ENCODE measurements at regions not wholly inside any gene's neighbourhood (a gene's known extent, or its start where the extent isn't known, plus 50 kb on each side); places are given as distances from the start of the nearest gene placed in this dataset.

DNA sequence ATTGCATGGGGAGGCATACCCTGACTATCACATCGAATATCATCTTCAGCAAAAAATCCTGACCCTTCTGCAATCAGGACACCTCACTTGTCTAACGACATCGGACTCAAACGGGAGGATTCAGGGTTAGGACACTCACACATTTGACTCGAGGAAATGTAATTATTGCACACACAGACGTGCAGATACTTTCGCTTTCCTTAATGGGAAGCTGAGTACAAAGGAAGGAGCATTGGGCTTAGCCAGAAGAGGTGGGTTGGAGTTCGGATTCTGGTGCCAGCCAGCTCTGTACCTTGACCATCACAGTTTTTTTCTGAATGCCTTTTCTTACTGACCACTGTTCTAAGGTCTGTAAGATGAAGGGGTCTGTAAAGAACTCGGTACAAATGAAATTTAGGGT, 260.4 kb downstream of the GALC start:
- DNase-seq (ENCODE audit: low read depth in 2 of 2) = no peak

- DNase-seq (ENCODE audit: low read depth in 2 of 2) = no peak
Observed at GRCh38 chr14:87725318-87725717, 267.7 kb downstream of the GALC start.

- DNase-seq (ENCODE audit: low read depth in 2 of 2) = no peak
Observed at GRCh38 chr14:87712396-87713090, 280.4 kb downstream of the GALC start.

GRCh38 chr14:87705439-87705896, 287.5 kb downstream of the GALC start:
- DNase-seq (ENCODE audit: low read depth in 2 of 2) = no peak

DNA sequence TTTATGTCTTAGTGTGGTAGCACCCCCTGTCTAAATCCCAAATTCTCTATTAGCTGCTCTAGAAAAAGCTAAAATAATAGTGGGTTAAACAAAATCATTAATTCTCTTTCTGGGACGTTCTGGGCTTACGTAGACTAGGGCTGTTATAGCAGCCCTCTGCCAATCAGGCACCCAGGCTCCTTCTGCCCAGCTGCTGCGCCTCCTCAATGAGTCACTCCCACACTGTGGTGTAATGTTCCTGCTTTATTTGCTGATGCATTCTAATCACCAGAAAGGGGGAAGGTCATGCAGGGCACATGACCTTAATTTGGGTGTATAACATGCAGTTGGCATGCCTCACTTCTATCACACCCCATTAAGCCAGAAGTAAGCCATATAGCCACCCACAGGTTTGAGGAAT, 294.5 kb downstream of the GALC start:
- DNase-seq (ENCODE audit: low read depth in 2 of 2) = no peak

GRCh38 chr14:87696485-87696884, 296.5 kb downstream of the GALC start:
- DNase-seq (ENCODE audit: low read depth in 2 of 2) = no peak

DNA sequence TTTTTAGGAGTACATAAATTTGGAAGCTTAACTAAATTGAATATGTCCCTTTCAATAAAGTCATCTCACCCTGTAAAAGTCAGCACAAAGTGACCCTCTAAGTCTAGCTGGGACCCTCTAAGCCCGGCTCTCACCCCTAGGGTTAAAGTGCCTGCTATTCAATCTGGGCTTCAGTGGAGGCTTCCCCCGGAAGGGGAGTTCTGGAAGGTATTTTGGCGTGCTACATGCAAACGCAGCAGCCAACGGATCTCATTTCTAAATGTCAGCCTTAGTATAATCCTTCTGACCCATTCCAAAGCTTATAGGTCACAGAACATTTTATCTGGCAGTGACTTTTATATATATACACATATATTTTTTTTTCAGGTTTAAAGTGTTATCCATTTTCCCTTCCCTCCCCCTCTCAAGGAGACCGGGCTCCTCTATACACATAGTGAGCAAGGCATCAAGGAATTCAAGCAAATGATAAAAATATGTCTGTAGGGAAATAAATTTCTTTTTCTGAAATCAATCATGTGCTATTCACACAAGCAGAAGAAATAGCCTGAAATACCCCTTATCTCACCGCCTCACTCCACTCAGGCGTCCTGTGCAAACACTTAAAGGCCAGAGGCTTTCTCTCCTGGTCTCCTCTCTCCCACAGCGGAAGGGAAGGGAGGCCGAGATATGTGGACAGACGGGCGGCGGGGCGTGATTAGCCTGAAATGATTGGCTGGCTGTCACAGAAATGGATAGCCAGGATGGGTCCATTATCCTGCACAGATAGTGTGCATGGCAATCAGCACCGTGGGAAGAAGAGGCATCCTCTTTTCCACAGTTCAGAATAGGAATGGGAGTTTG, 301.7 kb downstream of the GALC start:
- no peak for DNase-seq (ENCODE audit: low read depth in 2 of 2)

DNA sequence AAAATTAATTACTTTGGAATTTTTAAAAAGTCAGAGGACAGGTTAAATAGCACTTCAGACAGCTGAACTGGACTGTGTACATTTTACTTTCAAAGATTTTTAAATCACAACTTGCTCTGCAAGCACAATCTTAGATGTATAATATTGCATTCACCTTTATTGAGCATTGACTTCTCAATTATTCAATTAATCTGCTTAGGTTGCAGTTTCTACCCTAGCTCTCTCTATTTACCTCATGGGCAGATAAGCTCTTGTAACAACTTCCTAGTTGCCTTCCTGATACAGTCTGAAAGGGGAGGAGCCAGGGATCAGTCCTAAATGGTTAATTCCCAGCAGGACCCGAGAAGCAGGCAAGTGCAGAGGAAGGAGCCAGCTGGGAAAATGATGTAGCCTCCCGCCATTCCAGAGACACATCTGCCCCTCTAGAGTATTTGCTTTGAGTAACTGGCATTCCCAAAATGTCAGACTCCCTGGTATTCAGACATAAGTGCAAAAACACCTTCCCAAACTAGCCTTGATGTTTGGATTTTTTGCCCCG, 302.8 kb downstream of the GALC start:
- DNase-seq (ENCODE audit: low read depth in 2 of 2) = no peak

GRCh38 chr14:87688524-87688923, 304.5 kb downstream of the GALC start:
- no peak for DNase-seq (ENCODE audit: low read depth in 2 of 2)

DNA sequence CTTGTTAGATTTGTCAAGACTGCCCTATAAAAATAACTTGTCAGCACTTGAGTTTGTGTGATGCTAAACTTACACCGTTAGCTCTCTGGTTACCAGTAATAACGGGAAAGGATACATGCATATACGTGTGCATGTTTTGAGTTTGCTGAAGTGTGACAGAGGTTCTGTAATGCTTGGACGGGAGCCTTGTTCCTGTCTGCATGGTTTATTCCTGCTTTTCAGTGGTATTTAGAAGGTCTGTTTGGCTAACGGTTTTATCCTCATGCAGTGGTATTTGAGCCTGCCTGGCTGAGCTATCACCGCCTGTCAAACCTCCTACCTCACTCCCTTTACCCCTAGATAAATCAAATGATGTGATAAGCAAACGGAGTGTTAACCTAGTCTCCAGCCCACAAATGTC, 305.6 kb downstream of the GALC start:
- DNase-seq (ENCODE audit: low read depth in 2 of 2) = no peak

DNA sequence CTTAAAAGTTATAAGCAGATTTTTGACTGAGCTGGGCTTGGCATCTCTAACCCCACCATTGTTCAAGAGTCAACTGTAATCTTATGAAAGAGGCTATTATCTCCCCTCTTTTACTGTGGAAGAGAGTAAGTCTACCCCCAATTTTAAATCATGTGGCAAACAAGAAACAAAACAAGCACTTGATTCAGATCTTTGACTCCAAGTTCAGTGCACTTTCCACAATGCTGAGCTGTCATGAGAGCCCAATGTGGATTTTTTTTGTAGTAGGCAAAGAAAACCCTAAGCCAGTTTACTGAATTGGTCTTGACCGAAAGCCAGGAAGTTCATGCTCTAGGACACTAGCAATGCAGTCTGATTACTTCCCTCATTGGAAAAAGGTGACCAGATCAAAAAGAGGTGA, 306.2 kb downstream of the GALC start:
- no peak for DNase-seq (ENCODE audit: low read depth in 2 of 2)

GRCh38 chr14:87679866-87680265, 313.1 kb downstream of the GALC start:
- DNase-seq (ENCODE audit: low read depth in 2 of 2) = no peak

DNA sequence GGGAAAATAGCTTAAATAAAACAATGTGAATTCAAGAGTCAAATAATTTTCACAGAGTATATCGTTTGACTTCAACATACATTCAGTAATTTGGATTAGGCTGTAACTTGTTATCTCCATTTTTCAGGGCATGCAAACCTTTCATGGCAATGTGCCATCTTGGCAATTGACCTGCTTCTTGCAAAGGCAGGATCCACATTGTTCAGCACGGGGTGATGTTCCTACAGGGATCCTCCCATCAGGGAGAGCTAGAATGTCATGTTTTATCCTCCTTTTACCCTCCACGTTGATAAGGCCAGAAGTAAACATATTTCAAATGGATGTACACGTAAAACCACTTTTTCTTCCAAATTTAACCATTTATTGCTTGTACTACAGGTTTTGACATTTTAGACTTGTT, 314.4 kb downstream of the GALC start:
- DNase-seq (ENCODE audit: low read depth in 2 of 2) = no peak

GRCh38 chr14:87676814-87677437, 316.1 kb downstream of the GALC start:
- DNase-seq (ENCODE audit: low read depth in 2 of 2) = no peak

DNA sequence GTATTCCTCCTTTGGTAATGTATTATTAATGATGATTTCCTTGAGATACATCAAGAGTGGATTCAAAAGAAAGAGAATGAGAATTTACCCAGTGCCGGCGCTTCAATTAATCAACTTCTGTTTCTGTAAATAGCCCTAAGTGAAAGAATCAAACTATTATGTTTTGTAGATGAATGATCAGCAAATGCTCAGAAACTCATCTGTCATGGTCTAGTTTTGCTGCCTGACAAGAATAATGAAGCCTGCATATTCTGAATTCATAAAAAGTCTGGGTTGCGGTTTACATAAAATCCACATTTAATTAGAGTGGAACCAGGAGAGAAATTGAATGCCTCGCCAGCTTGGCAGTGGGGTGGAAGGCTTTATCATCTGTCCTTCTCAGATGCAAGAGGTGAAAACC, 325.3 kb downstream of the GALC start:
- DNase-seq (ENCODE audit: low read depth in 2 of 2) = no peak

DNA sequence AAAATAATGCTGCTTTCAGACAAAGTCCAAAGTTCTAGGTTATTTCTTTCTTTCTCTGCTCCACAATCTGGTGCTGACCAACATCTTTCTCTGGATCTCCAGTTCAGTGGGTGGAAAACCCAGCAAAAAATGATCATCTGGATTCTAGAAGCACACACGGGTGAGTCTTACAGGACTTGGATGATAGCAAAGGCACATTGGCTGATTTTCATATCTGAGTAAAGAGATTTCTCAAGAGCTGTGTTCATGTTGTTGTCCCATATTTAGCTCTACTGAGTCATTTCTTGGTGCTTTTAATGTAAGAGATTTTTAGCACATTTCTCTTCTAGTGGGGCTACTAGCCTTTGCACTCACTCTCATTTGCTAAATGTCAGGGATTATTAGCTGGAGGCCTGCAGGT, 336.7 kb downstream of the GALC start:
- no peak for DNase-seq (ENCODE audit: low read depth in 2 of 2)

DNA sequence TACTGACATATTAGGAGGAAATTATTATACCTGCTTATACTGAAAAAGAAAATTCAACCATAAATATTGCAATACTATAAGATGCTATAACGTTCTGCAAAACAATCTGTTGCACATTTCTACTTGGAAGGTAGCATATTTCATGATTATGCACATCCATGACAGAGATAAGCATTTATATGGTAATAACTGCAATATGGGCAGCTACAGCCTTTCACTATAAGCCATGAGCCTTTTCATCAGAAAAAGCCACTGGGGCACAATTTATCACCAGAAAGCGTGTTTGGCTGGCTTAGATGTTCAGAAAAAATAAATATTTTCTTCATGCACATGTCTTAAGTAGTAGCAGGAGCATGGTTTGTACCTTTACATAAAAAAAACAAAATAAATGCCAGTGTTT, 340.7 kb downstream of the GALC start:
- DNase-seq (ENCODE audit: low read depth in 2 of 2) = no peak

DNA sequence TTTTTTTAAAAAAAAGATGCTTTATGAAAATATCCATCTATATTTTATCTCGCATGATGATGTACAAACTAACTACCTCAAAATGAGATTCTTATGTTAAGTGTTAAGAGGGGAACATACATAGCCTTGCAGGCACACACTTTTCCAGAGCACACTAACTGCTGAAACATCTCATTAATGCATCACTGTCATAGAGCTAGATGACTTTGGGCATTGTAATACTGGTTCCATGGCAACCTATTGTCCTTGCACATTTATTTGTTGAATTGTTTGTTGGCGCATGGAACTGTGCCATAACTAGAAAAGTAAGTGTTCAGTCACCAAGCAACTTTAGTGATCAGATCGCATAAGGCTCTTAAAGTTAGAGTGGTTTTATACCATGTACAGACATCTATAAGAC, 348.3 kb downstream of the GALC start:
- no peak for DNase-seq (ENCODE audit: low read depth in 2 of 2)

DNA sequence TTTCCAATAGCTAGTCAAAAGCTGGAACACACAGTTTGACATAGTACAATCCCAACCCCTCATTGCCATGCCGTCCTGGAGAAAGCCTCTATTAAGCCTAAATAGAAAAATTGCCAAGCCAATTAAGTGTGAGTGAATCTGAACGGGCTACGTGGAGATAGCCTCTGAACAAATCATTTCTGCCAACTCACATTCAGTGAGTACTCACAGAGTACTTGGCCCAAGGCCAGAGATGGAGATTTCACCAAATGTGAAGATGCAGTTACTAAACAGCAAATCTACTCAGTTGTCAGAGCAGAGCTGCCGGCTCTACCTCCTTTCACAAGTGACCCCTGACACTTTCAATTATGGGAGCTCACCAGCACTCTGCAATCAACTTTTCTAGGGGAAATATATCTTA, 350.0 kb downstream of the GALC start:
- no peak for DNase-seq (ENCODE audit: low read depth in 2 of 2)

- DNase-seq (ENCODE audit: low read depth in 2 of 2) = no peak
Observed at GRCh38 chr14:87640553-87640952, 352.4 kb downstream of the GALC start.

- DNase-seq (ENCODE audit: low read depth in 2 of 2) = no peak
Observed at GRCh38 chr14:87638196-87638595, 354.8 kb downstream of the GALC start.

GRCh38 chr14:87635442-87635841, 357.5 kb downstream of the GALC start:
- no peak for DNase-seq (ENCODE audit: low read depth in 2 of 2)

DNA sequence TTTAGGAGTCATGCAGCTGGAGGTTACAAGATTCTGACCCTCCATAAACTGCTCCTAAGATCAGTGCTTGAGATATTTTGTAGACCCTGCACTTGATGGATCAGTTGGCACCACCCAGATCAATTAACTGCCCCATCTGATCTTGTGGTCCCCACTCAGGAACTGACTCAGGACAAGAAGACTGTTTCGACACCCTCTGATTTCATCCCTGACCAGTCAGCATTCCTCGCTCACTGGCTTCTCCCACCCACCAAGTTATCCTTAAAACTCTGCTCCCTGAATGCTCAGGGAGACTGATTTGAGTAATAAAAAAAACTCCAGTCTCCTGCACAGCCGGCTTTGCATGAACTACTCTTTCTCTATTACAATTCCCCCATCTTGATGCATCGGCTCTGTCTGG, 360.2 kb downstream of the GALC start:
- no peak for DNase-seq (ENCODE audit: low read depth in 2 of 2)
